Retina (tissue), 1 donor: ENCODE measurements at regions not wholly inside any gene's neighbourhood (a gene's known extent, or its start where the extent isn't known, plus 50 kb on each side); places are given as distances from the start of the nearest gene placed in this dataset.
"Not testable (repeated sequence)": the region's sequence is repeated elsewhere in the genome, so short reads cannot be mapped to it uniquely, and the experiment has no call there.

Experiments used
- DNase-seq: peaks from one replicate; pipeline ENCODE4 v3.0.0-alpha.2; 2016

- no peak for DNase-seq
Measured at GRCh38 chr1:244271004-244271403, 180.7 kb downstream of the ADSS2 start.

DNA sequence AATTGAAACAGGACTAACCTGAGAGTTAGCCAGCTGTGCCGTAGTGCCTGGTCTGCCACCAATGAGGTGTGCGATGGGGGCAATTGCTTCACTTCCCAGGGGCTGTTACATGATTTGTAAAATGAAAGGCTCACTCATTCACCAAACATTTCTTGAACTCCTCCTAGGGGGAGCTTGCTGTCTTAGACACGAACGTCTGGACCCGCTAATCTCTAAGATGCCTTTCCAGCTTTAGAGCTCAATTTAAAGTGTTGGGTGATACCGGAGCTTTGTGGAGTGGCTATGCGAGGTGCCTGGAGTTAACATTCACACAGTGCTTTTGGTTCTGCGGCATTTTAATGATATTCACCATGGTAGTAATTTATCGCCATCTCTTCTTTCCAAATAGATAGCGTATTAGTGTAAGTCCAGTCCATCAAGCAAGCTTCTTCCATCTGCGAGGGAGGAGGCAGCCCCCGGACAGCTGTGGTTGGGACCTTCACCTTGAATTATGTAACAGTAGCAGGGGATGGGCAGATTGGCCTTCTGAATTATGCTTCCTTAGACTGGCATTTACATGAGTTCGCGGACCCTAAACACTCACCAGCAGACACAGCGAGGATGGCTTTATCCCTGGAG, 179.9 kb downstream of the ADSS2 start:
- no peak for DNase-seq

DNA sequence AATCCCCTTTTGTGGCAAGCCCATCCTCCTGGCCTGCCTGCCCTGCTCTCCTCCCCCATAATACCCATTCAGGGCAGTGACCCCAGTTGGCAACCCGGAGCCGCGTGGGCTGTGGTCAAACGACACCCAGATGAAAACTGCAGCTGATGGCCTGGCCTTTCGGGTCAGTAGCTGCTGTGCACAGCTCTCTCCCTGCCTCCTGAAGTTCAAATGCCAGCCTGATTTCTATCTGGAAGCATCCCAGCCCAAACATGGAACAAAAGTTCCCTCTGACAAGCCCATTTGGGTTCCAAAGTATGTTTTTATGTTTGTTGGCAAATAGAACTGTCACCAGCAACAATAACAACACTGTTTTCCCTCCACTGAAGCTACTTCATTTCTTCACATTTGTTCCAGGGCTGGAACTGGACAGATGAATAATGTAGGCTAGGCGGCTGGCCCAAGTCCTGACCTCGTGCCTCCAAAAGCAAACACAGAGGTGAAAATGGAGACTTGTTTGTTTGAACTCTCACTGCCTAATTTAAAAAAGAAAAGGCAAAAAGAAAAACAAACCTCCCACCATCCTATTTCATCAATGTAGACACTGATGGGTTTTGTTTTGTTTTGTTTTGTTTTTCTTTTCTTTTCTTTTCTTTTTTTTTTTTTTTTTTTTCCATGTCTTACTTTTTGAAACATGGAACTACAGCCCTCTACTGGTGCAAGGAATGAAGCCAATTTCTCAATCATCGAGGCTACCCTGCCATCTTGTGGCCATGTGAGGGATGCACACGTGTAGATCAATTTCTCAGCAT, 179.0 kb downstream of the ADSS2 start:
- DNase-seq: peak; percentile 84

- no peak for DNase-seq
Measured at GRCh38 chr1:244273262-244273844, 178.4 kb downstream of the ADSS2 start.

- DNase-seq: no peak
Measured at GRCh38 chr1:244273845-244274619, 177.7 kb downstream of the ADSS2 start.

DNA sequence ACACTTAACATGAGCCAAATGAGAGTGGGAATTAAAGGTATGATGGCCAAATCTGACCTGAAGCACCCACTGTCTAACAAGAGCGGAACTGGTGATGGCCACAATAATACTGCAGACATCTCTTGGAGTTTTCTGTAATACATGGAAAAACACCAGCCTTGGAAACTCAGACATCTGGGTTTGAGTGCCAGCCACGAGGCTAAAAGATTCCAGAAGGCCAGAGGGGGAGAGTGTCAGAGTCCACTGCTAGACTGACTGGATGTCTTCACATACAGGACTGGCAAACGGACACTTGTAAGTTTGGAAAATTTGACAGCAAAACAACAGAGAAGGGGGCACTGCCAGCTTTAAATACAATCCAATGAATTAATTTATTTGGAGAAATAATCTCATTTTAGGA, 175.1 kb downstream of the ADSS2 start:
- DNase-seq: no peak

- DNase-seq: no peak
Measured at GRCh38 chr1:244280201-244280600, 171.5 kb downstream of the ADSS2 start.

DNA sequence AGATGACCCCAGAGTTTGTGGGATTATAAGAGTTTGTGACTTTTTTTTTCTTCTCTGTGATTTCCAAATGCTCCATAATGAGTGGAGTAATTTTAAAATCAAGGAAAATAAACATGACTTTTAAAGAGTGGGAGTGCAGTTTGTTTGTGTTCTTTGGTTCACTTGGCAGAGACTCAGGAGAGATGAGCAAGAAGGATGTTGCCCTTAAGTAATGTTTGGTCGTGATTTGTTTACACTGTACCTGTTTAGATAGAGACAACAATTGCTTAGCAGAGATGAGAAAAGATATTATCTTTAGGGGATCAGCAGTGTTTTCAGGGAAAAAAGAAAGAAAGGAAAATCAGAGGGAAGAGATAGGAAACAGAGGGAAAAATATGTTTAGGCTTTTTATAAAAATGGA, 170.8 kb downstream of the ADSS2 start:
- DNase-seq: no peak

- DNase-seq: no peak
Measured at GRCh38 chr1:244283772-244284171, 167.9 kb downstream of the ADSS2 start.

- no peak for DNase-seq
Measured at GRCh38 chr1:244284641-244285156, 167.0 kb downstream of the ADSS2 start.

- no peak for DNase-seq
Measured at GRCh38 chr1:244286341-244286740, 165.4 kb downstream of the ADSS2 start.

DNA sequence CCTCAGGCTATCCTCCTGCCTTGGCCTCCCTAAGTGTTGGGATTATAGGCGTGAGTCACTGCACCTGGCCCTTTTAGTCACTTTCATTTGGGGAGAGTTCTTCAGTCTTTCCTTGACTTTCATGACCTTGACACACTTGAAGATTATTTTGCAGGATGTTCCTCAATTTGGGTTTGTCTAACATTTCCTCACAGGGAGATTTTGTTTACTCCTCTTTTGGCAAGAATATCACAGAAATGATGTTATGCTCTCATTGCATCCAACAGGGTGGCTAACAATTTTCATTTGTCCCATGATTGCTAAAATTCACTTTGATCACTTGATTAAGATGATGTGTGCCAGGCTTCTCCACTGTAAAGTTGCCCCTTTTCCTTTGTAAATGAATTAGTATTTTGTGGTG, 164.0 kb downstream of the ADSS2 start:
- DNase-seq: no peak

GRCh38 chr1:244288663-244289062, 163.0 kb downstream of the ADSS2 start:
- no peak for DNase-seq

GRCh38 chr1:244289991-244290785, 161.5 kb downstream of the ADSS2 start:
- DNase-seq: no peak

GRCh38 chr1:244291236-244292201, 160.2 kb downstream of the ADSS2 start:
- DNase-seq: no peak

DNA sequence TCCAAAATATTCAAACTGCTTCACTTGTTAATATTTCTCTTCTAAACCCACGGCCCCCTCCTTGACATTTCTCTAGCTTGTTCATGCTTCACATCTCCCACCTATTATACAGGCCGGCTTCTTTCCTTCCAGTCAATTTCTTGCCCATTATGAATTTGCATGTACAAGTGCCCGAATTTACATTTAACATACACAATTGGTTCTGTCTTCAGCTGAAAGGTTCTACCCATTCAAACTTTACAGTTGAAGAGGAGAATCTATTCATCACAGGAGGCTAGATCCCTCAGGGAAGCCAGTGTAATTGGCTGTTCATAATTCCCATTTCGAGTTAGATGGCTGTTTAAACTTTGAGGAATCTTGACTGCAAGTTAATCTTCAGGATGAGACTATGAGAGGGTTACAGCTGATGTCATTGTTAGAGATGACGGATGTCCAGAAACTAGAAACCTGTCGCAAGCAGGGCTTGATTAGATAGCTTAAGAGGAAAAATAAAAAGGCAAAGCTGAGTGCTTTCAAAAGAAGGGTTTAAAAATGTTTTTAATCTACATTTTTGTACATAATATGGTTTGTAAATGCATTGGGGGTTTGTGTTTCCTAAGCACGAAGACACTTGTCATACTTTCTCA, 157.0 kb downstream of the ADSS2 start:
- no peak for DNase-seq

GRCh38 chr1:244296003-244296402, 155.7 kb downstream of the ADSS2 start:
- DNase-seq: no peak

- DNase-seq: no peak
Measured at GRCh38 chr1:244296447-244296846, 155.3 kb downstream of the ADSS2 start.

DNA sequence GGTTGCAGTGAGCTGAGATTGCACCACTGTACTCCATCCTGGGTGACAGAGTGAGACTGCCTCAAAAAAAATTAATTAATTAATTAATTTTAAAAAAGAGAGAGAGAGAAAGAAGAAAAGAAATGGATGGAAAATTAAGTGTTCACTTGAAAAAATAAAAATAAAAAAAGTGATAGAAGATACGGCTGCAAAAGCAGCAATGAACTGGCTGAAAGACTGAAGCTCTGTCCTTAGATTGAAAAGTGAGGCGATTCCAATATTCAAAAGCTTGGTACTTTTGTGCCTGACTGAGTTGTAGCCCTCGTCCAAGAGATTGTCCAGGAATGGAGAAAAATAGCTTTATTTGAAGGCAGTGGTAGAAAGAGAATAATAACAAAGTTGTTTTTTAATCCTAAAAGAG, 154.6 kb downstream of the ADSS2 start:
- no peak for DNase-seq

GRCh38 chr1:244297616-244298015, 154.1 kb downstream of the ADSS2 start:
- no peak for DNase-seq

DNA sequence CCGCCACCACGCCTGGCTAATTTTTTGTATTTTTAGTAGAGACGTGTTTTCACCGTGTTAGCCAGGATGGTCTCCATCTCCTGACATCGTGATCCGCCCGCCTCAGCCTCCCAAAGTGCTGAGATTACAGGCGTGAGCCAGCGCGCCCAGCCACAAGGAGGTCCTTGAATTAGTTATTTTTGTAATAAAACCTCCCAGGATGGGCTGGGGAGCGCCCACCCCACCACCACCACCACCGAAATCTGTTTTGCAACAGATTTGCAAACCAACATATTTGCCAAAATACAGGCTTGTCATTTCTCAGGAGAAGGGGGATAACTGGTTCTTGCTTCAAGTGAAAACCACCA, 151.7 kb downstream of the ADSS2 start:
- DNase-seq: not testable (repeated sequence)
